ENCODE measurements at regions not wholly inside any gene's neighbourhood (a gene's known extent, or its start where the extent isn't known, plus 50 kb on each side); places are given as distances from the start of the nearest gene placed in this dataset.
"Not testable (repeated sequence)": the region's sequence is repeated elsewhere in the genome, so short reads cannot be mapped to it uniquely, and the experiment has no call there.

GRCh38 chr17:77838748-77839697 lies 119.5 kb upstream of the TNRC6C start:
- H3K4me3 ChIP-seq (ENCODE audit: low read length in 2 of 2): no peak overlapping the region
- peak; percentile 26 to 43 for DNase-seq

GRCh38 chr17:77839698-77840512 lies 118.6 kb upstream of the TNRC6C start:
- ATAC-seq (ENCODE audit: low FRiP score): no peak

More at GRCh38 chr17:77838748-77839697, 119.5 kb upstream of the TNRC6C start:
- Histone ChIP-seq H3K9me3 (ENCODE audit: control insufficient read depth, low read length) (no peaks in the 10 kb centered on the region), H3K27ac (ENCODE audit: low read depth in 1 of 2, low read length in 2 of 2) (no peak overlapping the region), H3K4me1 (ENCODE audit: control insufficient read depth in 1 of 2, insufficient read depth in 2 of 2, low read length in 2 of 2) (no peaks in the 10 kb centered on the region), H3K27me3 (ENCODE audit: control insufficient read depth in 1 of 2, insufficient read depth in 2 of 2, low read length in 1 of 2) (no peaks in the 10 kb centered on the region), H3K36me3 (ENCODE audit: control insufficient read depth in 1 of 2, insufficient read depth in 2 of 2, low read length in 1 of 2) (no peaks in the 10 kb centered on the region)
- intact Hi-C loops (cut with DNase I): loop anchor here in 1 of 2 donors (10.0 kb wide), 1 partner anchor 176 kb away; no protein-coding TSS in a partner anchor
- WGBS, 2 donors: 95 to 98% methylated on average over 23 of the region's 23 CpGs
- no peak for ATAC-seq (ENCODE audit: low FRiP score)

GRCh38 chr17:77840513-77841165 lies 117.9 kb upstream of the TNRC6C start:
- no peak overlapping the region for H3K27ac ChIP-seq (ENCODE audit: low read depth in 1 of 2, low read length in 2 of 2)
- no peaks in the 10 kb centered on the region for H3K36me3 ChIP-seq (ENCODE audit: control insufficient read depth in 1 of 2, insufficient read depth in 2 of 2, low read length in 1 of 2)
- ATAC-seq (ENCODE audit: low FRiP score) (no peak), DNase-seq (peak in 1 of 2 donors; percentile 35)
- no peaks in the 10 kb centered on the region for H3K27me3 ChIP-seq (ENCODE audit: control insufficient read depth in 1 of 2, insufficient read depth in 2 of 2, low read length in 1 of 2)
- H3K4me3 ChIP-seq (ENCODE audit: low read length in 2 of 2): no peak overlapping the region
- intact Hi-C loops (cut with DNase I): no loop called here
- no peaks in the 10 kb centered on the region for H3K4me1 ChIP-seq (ENCODE audit: control insufficient read depth in 1 of 2, insufficient read depth in 2 of 2, low read length in 2 of 2)
- 87 to 90% methylated on average over 10 of the region's 10 CpGs for WGBS, 2 donors
- H3K9me3 ChIP-seq (ENCODE audit: control insufficient read depth, low read length): no peaks in the 10 kb centered on the region

More at GRCh38 chr17:77839698-77840512, 118.6 kb upstream of the TNRC6C start:
- no peaks in the 10 kb centered on the region for H3K4me1 ChIP-seq (ENCODE audit: control insufficient read depth in 1 of 2, insufficient read depth in 2 of 2, low read length in 2 of 2)
- no peaks in the 10 kb centered on the region for H3K27me3 ChIP-seq (ENCODE audit: control insufficient read depth in 1 of 2, insufficient read depth in 2 of 2, low read length in 1 of 2)
- H3K4me3 ChIP-seq (ENCODE audit: low read length in 2 of 2): no peak overlapping the region
- DNase-seq: peak; percentile 50 to 75
- H3K9me3 ChIP-seq (ENCODE audit: control insufficient read depth, low read length): no peaks in the 10 kb centered on the region
- WGBS, 2 donors: 55 to 57% methylated on average over 16 of the region's 16 CpGs
- no peaks in the 10 kb centered on the region for H3K36me3 ChIP-seq (ENCODE audit: control insufficient read depth in 1 of 2, insufficient read depth in 2 of 2, low read length in 1 of 2)
- intact Hi-C loops (cut with DNase I): loop anchor here in 1 of 2 donors (10.0 kb wide), 1 partner anchor 175 kb away; no protein-coding TSS in a partner anchor
- H3K27ac ChIP-seq (ENCODE audit: low read depth in 1 of 2, low read length in 2 of 2): no peak overlapping the region

GRCh38 chr17:77841742-77842527 lies 116.6 kb upstream of the TNRC6C start:
- intact Hi-C loops (cut with DNase I): no loop called here
- Histone ChIP-seq H3K27ac (ENCODE audit: low read depth in 1 of 2, low read length in 2 of 2) (no peak overlapping the region), H3K36me3 (ENCODE audit: control insufficient read depth in 1 of 2, insufficient read depth in 2 of 2, low read length in 1 of 2) (no peaks in the 10 kb centered on the region), H3K4me3 (ENCODE audit: low read length in 2 of 2) (no peak overlapping the region), H3K27me3 (ENCODE audit: control insufficient read depth in 1 of 2, insufficient read depth in 2 of 2, low read length in 1 of 2) (no peaks in the 10 kb centered on the region), H3K9me3 (ENCODE audit: control insufficient read depth, low read length) (no peaks in the 10 kb centered on the region), H3K4me1 (ENCODE audit: control insufficient read depth in 1 of 2, insufficient read depth in 2 of 2, low read length in 2 of 2) (no peaks in the 10 kb centered on the region)
- 93 to 94% methylated on average over 8 of the region's 8 CpGs for WGBS, 2 donors
- ATAC-seq (ENCODE audit: low FRiP score) (no peak), DNase-seq (peak in 1 of 2 donors; percentile 58)

DNA sequence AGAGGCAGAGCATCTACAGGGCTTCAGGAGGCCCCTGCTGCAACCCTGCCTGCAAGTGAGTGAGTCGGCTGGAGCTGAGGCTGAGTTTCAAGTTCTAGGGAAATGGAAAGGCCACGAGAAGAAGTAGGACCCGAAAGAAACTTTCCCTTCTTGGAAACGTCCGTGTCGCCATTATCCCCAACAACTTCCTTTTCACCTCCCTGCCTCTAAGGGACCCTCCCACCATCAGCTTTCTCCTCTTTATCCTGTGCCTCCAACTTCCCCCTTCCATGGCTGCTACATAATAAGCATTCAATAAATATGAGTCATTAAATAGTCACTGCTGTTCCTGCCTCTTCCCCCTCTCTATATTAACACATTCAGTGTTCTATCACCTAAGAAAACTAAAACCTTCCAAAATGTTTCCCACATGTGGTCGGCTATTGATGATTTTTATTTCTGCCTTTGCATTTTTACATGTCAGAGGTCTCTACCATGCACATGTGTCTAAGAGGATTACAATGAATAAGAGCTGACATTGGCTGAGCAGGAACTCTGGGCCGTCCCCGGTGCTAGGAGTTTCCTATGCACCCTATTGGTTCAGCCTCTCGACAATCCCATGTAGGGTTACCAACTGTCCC lies 115.9 kb upstream of the TNRC6C start:
- H3K4me3 ChIP-seq (ENCODE audit: low read length in 2 of 2): no peak overlapping the region
- no peaks in the 10 kb centered on the region for H3K9me3 ChIP-seq (ENCODE audit: control insufficient read depth, low read length)
- intact Hi-C loops (cut with DNase I): no loop called here
- H3K27me3 ChIP-seq (ENCODE audit: control insufficient read depth in 1 of 2, insufficient read depth in 2 of 2, low read length in 1 of 2): no peaks in the 10 kb centered on the region
- no peak for ATAC-seq (ENCODE audit: low FRiP score)
- H3K27ac ChIP-seq (ENCODE audit: low read depth in 1 of 2, low read length in 2 of 2): no peak overlapping the region
- 77 to 79% methylated on average over 10 of the region's 10 CpGs for WGBS, 2 donors
- H3K4me1 ChIP-seq (ENCODE audit: control insufficient read depth in 1 of 2, insufficient read depth in 2 of 2, low read length in 2 of 2): no peaks in the 10 kb centered on the region
- no peaks in the 10 kb centered on the region for H3K36me3 ChIP-seq (ENCODE audit: control insufficient read depth in 1 of 2, insufficient read depth in 2 of 2, low read length in 1 of 2)
- no peak for DNase-seq

GRCh38 chr17:77843255-77843895 lies 115.1 kb upstream of the TNRC6C start:
- H3K9me3 ChIP-seq (ENCODE audit: control insufficient read depth, low read length); H3K4me3 ChIP-seq (ENCODE audit: low read length in 2 of 2); intact Hi-C loops (cut with DNase I); ATAC-seq (ENCODE audit: low FRiP score); H3K27ac ChIP-seq (ENCODE audit: low read depth in 1 of 2, low read length in 2 of 2); H3K4me1 ChIP-seq (ENCODE audit: control insufficient read depth in 1 of 2, insufficient read depth in 2 of 2, low read length in 2 of 2); H3K27me3 ChIP-seq (ENCODE audit: control insufficient read depth in 1 of 2, insufficient read depth in 2 of 2, low read length in 1 of 2); H3K36me3 ChIP-seq (ENCODE audit: control insufficient read depth in 1 of 2, insufficient read depth in 2 of 2, low read length in 1 of 2): not testable (repeated sequence)
- WGBS, 2 donors: 89 to 91% methylated on average over 13 of the region's 13 CpGs
- DNase-seq: peak in 1 of 2 donors; percentile 34

DNA sequence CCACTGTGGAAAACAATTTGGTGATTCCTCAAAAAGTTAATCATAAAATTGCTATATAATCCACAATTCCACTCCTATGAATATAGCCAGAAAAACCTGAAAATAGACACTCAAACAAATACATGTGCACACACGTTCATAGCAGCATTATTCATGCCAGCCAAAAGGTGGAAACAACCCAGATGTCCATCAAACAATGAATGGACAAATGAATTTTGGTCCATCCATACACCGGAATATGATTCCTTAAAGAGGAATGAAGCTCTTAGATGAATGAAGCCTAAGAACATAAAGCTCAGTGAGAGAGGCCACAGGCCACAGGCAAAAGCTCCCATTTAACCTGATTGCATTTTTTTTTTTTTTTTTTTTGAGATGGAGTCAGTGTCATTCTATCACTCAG lies 114.6 kb upstream of the TNRC6C start:
- WGBS, 2 donors: 61 to 67% methylated on average over 2 of the region's 2 CpGs
- ATAC-seq (ENCODE audit: low FRiP score) (no peak), DNase-seq (no peak)
- intact Hi-C loops (cut with DNase I): no loop called here
- H3K9me3 ChIP-seq (ENCODE audit: control insufficient read depth, low read length): no peaks in the 10 kb centered on the region
- H3K27ac ChIP-seq (ENCODE audit: low read depth in 1 of 2, low read length in 2 of 2): no peak overlapping the region
- no peak overlapping the region for H3K4me3 ChIP-seq (ENCODE audit: low read length in 2 of 2)
- H3K36me3 ChIP-seq (ENCODE audit: control insufficient read depth in 1 of 2, insufficient read depth in 2 of 2, low read length in 1 of 2): no peaks in the 10 kb centered on the region
- H3K27me3 ChIP-seq (ENCODE audit: control insufficient read depth in 1 of 2, insufficient read depth in 2 of 2, low read length in 1 of 2): no peaks in the 10 kb centered on the region
- H3K4me1 ChIP-seq (ENCODE audit: control insufficient read depth in 1 of 2, insufficient read depth in 2 of 2, low read length in 2 of 2): no peaks in the 10 kb centered on the region
